Upper lobe of right lung (tissue), 1 donor: ENCODE measurements at regions not wholly inside any gene's neighbourhood (a gene's known extent, or its start where the extent isn't known, plus 50 kb on each side); places are given as distances from the start of the nearest gene placed in this dataset.

Experiments used
- ATAC-seq: fragments of 200-7000 bp; cut with Tn5 transposase; one replicate; pipeline ENCODE4 v1.9.1; 2020; ENCODE audit warnings: mild to moderate bottlenecking, moderate library complexity
- DNase-seq: peaks from one replicate; pipeline ENCODE4 v3.0.0-alpha.2; 2020
- H3K27ac ChIP-seq: fragments of 200-600 bp; one replicate; pipeline ENCODE4 v1.8.0; 2022
- H3K27me3 ChIP-seq: fragments of 200-600 bp; one replicate; pipeline ENCODE4 v1.8.0; 2022; ENCODE audit warnings: mild to moderate bottlenecking
- H3K36me3 ChIP-seq: fragments of 200-600 bp; one replicate; pipeline ENCODE4 v1.8.0; 2022
- H3K4me1 ChIP-seq: fragments of 200-600 bp; one replicate; pipeline ENCODE4 v1.8.0; 2022
- H3K4me3 ChIP-seq: fragments of 200-600 bp; one replicate; pipeline ENCODE4 v1.8.0; 2022; ENCODE audit warnings: mild to moderate bottlenecking
- H3K9me3 ChIP-seq: fragments of 200-600 bp; one replicate; pipeline ENCODE4 v1.8.0; 2022
- intact Hi-C: fragments of 100-400 bp; cut with DNase I; formaldehyde crosslinking; loops from one replicate; pipeline ENCODE4 v1.11.0; 2022
- TF ChIP-seq, protein P1 (sequence below): fragments of 200-600 bp; IDR thresholded peaks from one replicate; pipeline ENCODE4 v1.8.0; 2022; ENCODE audit warnings: antibody characterized with exemption
- donor health status: DM: no; HTN: yes; CAD: no; lungs with severe emphysema.

DNA sequence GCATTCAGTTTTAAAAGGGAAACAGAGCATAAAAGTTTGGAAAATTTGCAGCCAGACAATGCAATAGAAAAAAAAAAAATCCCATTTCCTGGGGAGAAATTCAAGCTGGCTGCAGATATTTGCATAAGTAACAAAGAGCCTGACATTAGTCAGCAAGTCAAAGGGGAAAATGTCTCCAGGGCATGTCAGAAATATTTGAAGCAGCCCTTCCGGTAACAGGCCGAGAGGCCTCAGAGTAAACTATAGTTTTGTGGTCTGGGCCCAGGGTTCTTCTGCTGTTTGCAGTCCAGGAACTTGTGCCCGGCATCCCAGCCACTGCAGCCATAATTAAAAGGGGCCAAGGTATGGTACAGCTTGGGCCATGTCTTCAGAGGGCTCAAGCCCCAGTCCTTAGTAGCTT lies 411.6 kb upstream of the BCHE start:
- H3K4me3 ChIP-seq, result no peak overlapping the region
- no peaks in the 10 kb centered on the region for H3K27me3 ChIP-seq
- no peaks in the 10 kb centered on the region for H3K36me3 ChIP-seq
- H3K4me1 ChIP-seq, result no peaks in the 10 kb centered on the region
- intact Hi-C loops, result no loop called here
- DNase-seq (no peak), ATAC-seq (no peak)
- no peak overlapping the region for H3K27ac ChIP-seq
- TF ChIP-seq, protein P1, sequence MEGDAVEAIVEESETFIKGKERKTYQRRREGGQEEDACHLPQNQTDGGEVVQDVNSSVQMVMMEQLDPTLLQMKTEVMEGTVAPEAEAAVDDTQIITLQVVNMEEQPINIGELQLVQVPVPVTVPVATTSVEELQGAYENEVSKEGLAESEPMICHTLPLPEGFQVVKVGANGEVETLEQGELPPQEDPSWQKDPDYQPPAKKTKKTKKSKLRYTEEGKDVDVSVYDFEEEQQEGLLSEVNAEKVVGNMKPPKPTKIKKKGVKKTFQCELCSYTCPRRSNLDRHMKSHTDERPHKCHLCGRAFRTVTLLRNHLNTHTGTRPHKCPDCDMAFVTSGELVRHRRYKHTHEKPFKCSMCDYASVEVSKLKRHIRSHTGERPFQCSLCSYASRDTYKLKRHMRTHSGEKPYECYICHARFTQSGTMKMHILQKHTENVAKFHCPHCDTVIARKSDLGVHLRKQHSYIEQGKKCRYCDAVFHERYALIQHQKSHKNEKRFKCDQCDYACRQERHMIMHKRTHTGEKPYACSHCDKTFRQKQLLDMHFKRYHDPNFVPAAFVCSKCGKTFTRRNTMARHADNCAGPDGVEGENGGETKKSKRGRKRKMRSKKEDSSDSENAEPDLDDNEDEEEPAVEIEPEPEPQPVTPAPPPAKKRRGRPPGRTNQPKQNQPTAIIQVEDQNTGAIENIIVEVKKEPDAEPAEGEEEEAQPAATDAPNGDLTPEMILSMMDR, result no peak
- H3K9me3 ChIP-seq, result no peaks in the 10 kb centered on the region

DNA sequence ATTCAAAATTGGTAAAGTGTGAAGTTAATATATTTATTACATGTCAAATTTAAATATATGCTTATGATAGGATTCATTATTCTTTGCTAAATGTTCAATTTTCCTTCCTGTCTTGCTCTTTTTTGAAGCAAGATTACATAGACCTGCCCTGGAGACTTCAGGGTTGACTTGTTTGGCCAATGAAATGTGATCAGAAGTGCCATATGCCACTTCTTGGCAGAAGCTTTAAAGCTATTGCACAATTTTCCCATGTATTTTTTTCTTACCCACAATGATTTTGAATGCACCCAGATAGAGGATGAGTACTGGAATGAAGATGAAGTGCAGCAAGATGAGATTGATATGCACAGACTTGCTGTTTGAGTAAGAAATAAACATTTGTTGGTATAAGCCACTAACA lies 406.3 kb upstream of the BCHE start:
- H3K9me3 ChIP-seq, result no peaks in the 10 kb centered on the region
- no peak overlapping the region for H3K4me3 ChIP-seq
- H3K27me3 ChIP-seq, result no peaks in the 10 kb centered on the region
- intact Hi-C loops, result no loop called here
- no peaks in the 10 kb centered on the region for H3K4me1 ChIP-seq
- H3K27ac ChIP-seq, result no peak overlapping the region
- DNase-seq (no peak), ATAC-seq (no peak)
- TF ChIP-seq, protein P1, result no peak
- no peaks in the 10 kb centered on the region for H3K36me3 ChIP-seq

DNA sequence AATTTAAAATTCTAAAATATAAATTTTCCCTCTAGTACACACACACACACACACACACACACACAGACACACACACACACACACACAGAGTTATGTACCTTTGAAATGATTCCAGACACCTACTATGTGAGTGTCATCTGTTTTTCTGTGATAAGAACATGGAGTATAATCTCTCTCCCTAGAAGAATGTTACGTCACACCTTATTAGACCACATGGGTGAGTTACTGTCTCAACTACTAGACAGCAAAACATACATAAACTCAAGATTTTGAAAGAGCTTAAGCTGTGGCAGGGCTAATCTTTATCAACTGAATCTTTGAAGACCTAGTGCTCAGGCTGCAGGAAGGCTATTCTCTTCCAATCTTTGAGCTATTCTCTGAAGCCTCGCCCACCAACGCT lies 385.9 kb upstream of the BCHE start:
- H3K27me3 ChIP-seq, result no peaks in the 10 kb centered on the region
- TF ChIP-seq, protein P1, result no peak
- H3K4me3 ChIP-seq, result no peak overlapping the region
- no peaks in the 10 kb centered on the region for H3K36me3 ChIP-seq
- H3K9me3 ChIP-seq, result no peaks in the 10 kb centered on the region
- no peak for DNase-seq
- no peaks in the 10 kb centered on the region for H3K4me1 ChIP-seq
- intact Hi-C loops, result no loop called here
- no peak overlapping the region for H3K27ac ChIP-seq
- no peak for ATAC-seq

DNA sequence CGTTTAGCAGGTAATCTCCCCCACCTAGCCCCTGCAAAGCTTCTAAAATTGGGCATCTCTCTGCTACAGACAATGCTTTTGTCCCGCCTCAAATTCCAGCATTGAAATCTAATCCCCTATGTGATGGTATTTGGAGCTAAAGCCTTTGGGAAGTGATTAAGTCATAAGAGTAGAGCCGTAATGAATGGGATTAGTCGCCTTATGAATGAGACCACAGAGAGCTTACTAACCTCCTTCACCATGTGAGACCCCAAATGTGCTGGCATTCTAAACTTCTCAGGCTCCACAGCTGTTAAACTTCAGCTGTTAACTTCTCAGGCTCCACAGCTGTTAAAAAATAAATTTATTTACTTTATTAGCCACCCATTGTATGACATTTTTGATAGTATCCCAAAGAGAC lies 374.2 kb upstream of the BCHE start:
- Histone ChIP-seq H3K27ac (no peak overlapping the region), H3K9me3 (no peaks in the 10 kb centered on the region), H3K27me3 (no peaks in the 10 kb centered on the region), H3K36me3 (no peaks in the 10 kb centered on the region), H3K4me1 (no peaks in the 10 kb centered on the region), H3K4me3 (no peak overlapping the region)
- DNase-seq (no peak), ATAC-seq (no peak)
- intact Hi-C loops, result no loop called here
- TF ChIP-seq, protein P1, result no peak

DNA sequence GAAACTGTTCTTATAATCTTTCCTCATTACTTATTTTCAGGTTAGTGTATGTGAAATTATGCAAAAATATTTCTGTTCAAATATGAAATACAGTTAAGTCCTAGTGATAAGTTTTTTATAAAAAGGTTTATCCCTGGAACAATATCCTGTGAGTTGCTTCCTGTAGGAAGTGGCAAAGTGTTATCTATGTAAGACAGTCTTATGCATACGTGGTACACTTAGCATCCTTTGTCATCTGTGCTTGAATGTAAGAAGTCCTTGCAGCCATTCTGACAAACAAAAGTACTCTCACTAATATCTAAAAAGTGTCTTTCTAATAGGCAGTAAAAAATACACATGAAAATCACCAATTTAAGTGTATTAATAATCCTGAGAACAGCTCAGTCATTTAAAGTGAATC lies 372.5 kb upstream of the BCHE start:
- no peak for ATAC-seq

DNA sequence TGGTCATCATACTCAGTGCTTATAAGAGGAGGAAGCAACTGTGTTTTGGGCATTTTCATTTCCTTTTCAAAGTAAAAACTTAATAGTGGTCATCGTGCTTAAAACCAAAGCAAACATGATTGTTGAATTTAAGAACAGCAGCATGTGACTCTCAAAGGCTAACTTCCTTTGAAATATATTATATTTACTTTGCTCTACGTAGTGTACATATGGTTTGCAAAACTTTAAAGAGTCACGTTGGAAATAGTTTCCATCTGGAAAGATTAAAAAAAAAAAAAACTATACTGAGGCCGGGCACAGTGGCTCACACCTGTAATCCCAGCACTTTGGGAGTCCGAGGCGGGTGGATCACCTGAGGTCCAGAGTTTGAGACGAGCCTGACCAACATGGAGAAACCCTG lies 367.9 kb upstream of the BCHE start:
- no peaks in the 10 kb centered on the region for H3K27me3 ChIP-seq
- TF ChIP-seq, protein P1, result no peak
- intact Hi-C loops, result no loop called here

More for the DNA sequence above, 372.5 kb upstream of the BCHE start:
- Histone ChIP-seq H3K4me3 (no peak overlapping the region), H3K4me1 (no peaks in the 10 kb centered on the region), H3K27ac (no peak overlapping the region), H3K27me3 (no peaks in the 10 kb centered on the region), H3K9me3 (no peaks in the 10 kb centered on the region), H3K36me3 (no peaks in the 10 kb centered on the region)
- intact Hi-C loops, result no loop called here
- no peak for DNase-seq
- TF ChIP-seq, protein P1, result no peak

More for the DNA sequence above, 367.9 kb upstream of the BCHE start:
- Histone ChIP-seq H3K4me1 (no peaks in the 10 kb centered on the region), H3K4me3 (no peak overlapping the region), H3K27ac (no peak overlapping the region), H3K36me3 (no peaks in the 10 kb centered on the region), H3K9me3 (no peaks in the 10 kb centered on the region)
- ATAC-seq (no peak), DNase-seq (no peak)
